SKM-1 treated with dmso at 0.1 percent for 144 hours (cell line): ENCODE measurements at regions not wholly inside any gene's neighbourhood (a gene's known extent, or its start where the extent isn't known, plus 50 kb on each side); places are given as distances from the start of the nearest gene placed in this dataset.
A peak's percentile ranks its signal among the peaks of the same experiment; 100 is the strongest.
"Not testable (repeated sequence)": the region's sequence is repeated elsewhere in the genome, so short reads cannot be mapped to it uniquely, and the experiment has no call there.

Source experiments
- DNase-seq: peaks from one replicate; lab custom pipeline; 2025; ENCODE audit not compliant: unreplicated experiment; lab: John Stamatoyannopoulos, UW

DNA sequence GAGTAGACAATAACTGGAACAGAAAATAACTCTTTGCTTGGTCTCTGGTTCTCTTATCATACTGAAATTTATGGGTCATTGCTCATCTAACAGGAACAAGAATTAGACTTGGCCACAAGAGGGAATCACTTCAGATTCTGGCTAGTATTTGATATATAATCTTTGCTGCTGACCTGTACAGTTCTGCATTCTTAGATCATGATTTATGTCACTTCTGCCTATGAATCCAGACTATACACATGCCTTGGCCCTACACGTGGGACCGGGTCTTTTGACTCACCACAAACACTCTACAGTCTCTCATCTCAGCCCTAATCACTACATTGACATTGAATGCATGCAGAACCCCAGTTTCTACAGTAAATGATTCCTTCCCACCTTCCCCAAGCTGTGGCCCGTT, 162.5 kb upstream of the SOX2 start:
- DNase-seq = no peak

DNA sequence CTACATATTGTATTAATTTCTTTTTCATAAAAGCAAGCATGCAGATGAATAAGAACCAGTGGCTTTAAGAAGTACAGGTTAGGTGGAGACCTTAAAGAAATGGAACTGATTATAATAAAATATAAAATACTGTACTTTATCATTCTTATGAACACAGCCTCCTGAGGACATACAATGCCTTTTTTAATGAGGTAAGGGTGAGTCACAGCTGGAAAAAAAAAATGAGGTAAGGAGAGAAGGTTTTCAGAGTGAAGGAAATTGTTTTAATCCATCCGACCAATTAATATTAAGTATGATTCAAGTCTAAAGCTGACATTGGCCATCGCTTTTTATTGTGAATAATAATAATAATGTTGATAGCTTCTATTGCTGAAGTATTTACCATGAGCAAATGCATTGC, 170.3 kb upstream of the SOX2 start:
- DNase-seq = no peak

DNA sequence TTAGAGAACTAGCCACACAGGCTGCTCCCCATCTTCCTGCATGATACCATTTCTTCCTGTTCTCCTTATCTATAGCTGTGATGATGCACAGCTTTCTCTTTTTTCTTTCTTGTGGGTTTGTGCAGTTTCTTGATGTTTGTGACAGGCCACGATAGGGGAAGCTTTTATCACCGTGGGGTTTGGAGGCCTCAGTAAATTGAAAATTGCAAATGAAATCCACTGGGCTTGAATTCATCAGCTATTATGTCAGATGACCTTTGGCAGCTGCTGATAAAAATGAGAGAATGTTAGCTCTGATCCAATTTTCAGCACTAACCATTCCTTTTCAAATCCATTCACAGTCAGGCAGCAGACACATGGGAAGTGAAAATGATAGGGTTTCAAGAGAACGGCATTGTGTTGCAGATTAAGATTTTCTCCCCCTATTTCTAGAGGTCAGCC, 176.9 kb upstream of the SOX2 start:
- DNase-seq = no peak

DNA sequence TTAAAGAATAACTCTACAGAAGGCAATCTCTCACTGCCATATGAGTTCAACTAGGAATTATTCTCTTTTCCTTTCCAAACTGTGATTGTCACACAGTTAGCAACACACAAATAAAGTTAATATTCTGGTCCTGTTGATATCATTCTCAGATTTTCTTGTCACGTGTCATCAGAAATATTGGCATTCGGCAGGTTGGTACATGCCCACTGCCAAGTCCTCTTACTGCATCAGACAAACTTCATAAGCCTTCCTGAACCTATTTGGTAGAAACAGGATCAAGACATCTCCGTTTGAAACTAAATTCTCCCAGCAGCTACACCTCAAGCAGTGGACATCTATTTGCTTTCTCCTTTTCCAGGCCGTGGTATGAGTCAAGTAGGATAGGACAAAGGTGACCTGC, 177.9 kb upstream of the SOX2 start:
- DNase-seq = no peak

DNA sequence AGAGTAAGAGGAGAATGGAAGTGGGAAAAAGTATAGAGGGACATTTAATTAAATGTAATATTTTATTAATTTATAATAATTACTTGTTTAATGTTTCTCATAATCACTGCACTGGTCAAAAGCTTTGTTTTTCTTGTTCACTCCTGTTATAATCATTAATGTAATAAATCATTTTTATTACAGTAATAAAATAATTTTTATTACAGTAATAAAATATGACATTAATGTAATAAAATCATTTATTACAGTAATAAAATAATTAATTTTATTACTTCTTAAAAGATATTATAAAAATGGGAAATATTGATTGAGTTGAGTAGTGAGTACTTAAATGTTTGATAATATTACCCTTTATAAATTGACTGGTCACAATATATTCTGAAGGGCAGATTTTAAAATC, 181.1 kb upstream of the SOX2 start:
- no peak for DNase-seq

DNA sequence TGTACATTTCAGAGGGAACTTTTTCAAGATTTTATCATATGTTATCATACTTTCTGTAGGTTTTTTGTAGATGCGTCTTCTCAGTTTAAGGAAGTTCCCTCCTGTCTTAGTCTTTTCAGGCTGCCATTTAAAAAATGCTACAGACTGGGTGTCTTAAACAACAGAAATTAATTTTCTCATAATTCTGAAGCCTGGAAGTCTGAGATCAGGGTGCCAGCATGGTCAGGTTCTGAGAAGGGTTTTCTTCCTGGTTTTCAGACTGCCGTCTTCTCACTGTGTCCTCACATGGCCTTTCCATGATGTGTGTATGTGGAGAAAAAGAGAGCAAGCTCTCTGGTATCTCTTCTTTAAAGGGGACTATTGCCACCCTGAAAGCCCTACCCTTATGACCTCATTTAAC, 189.9 kb upstream of the SOX2 start:
- DNase-seq = no peak

DNA sequence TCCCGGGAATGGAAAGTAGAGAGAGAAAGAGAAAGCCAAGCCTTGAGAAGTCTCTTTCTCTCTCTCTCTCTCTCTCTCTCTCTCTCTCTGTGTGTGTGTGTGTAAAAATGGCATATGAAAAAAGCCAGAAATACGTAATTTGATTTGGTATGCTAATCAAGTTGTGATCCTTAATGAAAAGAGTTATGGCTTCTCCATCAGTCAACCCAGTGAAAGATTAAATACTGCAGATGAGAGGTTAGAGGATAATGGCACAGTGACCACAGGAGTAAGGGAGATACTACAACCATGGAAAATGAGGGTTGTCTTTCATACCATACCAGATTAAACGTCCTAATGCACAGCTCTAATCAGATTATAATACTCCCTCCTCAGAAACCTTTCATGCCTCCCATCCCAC, 193.5 kb upstream of the SOX2 start:
- DNase-seq = no peak

DNA sequence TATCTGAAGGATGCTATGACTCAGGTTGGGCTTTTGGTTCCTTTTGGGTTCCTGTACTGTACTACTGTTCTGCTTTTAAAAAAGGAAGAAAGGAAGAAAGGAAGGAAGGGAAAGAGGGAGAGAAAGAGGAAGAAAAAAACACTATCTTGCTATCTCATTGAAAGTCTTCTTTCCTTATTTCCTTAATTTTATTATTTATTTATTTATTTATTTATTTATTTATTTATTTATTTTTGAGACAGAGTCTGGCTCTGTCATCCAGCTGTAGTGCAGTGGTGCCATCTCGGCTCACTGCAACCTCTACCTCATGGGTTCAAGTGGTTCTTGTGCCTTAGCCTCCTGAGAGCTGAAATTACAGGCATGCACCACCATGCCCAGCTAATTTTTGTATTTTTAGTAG, 198.9 kb upstream of the SOX2 start:
- DNase-seq = no peak

DNA sequence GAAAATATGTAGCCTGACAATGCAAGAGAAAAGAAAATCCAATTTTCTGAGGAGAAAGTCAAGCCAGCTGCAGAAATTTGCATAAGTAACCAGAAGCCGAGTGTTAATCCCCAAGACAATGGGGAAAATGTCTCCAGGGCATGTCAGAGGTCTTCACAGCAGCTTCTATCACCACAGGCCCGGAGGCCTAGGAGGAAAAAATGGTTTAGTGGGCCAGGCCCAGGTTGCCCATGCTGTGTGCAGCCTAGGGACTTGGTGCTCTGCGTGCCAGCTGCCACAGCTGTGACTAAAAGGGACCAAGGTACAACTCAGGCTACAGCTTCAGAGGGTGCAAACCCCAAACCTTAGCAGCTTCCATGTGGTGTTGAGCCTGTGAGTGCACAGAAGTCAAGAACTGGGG, 201.2 kb upstream of the SOX2 start:
- DNase-seq = no peak

DNA sequence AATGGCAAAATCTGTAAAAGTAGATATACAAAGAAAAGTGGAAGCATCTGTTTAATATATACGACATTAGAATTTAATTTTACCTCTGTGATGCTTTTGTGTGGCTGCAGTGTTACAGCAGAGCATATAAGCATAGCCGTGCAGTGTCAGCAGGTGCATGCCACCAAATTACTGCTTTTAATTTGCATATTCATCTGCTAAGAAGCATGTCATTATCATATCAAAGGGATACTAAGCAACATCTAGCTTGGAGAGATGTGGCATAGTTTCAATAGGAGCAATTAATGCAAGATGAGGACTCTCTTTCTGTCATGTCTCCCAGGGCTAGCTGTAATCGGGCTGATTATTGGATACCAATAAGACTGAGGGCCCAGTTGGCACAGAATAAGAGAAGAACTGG, 214.4 kb upstream of the SOX2 start:
- no peak for DNase-seq

DNA sequence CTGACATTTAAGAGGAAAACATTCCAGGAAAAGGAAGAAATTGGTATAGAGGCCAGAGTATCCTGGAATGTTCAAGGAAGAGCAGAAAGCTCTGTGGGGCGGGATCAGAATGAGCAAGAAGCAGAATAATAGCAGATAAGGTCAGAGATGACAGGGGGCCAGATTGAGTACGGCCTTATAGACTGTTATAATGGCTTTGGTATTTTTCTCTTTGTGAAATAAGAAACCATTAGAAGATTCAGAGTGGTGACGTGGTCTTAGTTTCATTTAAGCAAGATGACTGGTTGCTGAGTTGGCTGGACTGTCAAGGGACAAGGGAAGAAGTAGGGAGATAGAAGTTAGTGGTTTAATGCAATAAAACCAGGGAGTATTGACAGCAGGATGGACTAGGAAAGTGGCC, 218.3 kb upstream of the SOX2 start:
- no peak for DNase-seq

DNA sequence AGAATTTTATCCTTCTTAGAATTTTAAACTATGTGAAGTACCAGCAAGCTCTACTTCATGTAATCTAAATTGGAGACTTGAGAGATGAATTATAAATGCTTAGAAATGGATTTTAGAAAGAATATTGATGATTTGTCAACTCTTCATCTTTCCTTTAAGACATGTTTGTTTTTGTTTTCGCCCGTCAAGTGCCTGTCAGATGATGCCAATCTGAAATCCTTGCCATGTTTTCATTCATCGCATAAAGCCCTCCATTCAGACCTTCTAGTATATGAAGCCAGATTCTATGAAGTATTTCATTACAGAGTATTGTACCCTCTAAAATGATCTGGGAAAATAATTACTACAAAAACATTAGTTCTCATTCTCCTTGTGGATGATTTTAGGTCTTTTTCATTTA, 223.2 kb upstream of the SOX2 start:
- no peak for DNase-seq

DNA sequence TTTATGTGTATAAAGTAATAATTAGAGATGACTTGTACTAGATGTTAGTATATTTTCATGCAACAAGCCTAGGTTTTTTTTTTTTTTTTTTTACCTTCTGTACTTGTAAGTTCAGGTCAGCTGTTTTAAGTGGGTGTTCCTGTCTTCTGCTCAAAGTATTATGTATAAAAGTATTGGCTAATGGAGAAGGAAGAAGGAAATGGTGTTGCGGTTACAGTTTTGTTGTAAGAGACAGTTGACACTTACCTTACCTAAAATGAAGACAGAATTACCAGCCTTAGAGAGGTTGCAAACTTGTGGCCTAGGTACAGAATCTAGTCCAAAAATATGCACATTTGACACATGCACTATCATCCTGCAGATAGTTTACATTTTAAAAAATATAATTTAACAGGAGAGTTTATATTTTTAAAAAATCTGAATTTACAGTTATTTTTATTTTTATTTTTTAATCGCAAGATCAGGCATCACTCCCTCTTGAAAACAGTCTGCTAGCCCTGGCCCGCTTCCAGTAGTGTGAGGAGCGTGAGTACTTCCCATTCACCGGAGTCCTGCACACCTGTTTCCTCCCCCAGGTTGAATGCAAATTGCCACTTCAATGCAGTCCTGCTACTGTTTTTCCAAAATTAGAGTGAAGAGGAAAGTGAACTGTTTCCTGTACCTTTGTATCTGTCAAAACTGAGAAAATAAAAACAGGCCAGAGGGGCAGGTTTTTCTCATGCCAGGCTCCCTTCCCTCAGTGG, 224.3 kb upstream of the SOX2 start:
- DNase-seq = peak; percentile 45

DNA sequence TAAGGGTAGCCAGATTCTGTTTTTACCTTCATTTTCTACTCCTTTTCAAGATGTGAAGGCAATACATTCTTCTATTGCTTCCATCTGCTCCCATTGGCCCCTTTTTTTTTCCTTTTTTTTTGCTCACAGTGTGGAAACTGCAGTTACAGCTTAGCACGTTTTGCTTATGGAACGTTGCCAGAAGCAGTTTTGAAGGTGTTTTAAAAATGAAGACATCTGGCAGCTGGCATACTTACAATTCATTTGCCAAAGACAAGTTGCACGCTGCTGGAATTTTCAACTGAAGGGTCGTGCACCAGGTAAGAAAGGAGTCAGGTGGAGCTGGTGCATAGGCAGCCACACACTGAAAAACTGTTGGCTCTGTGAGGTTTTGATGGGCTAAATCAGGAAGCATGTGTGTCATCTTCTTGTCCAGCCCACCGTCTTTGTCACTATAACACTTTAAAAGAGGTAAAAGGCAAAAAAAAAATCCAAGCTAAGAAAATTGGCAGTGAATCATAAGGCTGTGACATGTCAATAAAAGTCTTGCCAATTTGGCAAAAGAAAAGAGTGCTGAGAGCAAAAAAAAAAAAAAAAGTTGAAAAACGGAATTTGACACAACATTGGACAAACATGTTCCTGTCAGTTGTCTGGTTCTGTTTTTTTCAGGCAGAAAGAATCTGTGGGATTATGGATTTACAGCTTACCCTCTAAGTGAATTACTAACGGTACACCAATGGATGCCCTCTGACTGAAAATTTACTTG, 225.4 kb upstream of the SOX2 start:
- no peak for DNase-seq

DNA sequence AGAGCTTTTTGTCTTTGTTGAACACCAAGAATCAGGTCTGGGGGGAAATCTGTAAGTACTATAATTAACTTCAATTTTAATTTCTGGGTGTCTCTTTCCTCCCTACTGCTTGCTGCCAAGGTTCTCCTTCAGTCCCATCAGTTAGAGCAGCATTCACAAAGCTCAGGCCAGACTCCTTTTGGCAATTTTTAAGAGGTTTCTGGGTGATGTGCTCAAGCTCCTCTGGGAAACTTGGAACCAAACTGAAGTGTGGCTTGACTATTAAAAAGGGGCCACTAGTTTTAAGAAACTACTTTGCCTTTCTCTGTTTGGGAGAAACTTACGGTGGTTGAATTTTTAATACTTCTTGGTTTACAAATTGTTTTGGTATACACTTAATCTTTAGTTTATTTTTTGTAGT, 227.7 kb upstream of the SOX2 start:
- no peak for DNase-seq

DNA sequence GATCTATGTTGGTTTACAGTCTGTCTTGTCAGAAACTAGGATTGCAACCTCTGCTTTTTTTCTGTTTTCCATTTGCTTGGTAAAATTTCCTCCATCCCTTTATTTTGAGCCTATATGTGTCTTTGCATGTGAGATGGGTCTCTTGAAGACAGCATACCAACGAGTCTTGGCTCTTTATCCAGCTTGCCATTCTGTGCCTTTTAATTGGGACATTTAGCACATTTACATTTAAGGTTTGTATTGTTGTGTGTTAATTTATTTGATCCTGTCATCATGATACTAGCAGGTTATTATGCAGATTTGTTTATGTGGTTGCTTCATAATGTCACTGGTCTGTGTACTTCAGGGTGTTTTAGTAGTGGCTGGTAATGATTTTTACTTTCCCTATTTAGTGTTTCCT, 236.6 kb upstream of the SOX2 start:
- not testable (repeated sequence) for DNase-seq

DNA sequence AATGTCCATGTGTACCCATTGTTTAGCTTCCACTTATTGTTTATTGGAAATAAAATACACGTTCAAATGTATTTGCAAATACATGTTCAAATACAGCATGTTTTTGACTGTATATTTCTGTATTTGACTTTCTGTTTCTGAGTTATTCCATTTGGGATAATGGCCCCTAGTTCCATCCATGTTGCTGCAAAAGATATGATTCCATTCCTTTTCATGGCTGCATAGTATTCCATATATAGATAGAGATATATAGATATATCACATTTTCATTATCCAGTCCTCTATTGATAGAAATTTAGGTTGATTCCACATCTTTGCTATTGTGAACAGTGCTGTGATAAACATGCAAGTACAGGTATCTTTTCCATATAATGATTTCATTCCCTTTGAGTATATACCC, 241.4 kb upstream of the SOX2 start:
- DNase-seq = no peak

DNA sequence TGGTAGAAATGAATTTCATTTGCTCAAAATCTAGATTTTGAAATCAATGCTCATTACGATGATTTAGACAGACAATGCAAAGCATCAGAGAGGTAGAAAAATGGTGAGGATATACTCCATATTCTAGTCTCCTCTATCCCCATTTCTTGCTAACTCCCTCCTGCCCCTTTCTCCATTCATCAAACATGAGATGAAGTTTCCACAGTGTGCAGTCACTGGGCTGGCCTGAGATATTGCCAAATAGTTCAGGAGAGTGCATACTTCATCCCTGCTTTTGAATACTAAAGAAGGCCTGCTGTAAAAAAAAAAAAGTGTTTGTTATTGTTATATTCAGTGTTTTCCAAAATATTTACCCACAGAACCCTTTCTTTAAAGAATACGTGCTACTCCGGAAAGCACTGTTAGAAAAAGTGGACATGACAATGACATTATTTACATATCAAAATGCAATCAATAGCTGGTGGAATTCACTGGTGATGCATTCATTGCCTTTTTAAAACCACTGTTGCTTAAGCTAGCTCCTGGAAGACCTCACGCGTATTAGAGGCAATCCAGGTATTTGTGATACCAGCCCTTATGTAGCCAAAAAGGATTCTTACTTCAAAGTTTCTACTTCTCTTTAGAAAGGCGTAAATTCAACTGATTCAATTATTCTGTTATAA, 247.6 kb upstream of the SOX2 start:
- DNase-seq = no peak

DNA sequence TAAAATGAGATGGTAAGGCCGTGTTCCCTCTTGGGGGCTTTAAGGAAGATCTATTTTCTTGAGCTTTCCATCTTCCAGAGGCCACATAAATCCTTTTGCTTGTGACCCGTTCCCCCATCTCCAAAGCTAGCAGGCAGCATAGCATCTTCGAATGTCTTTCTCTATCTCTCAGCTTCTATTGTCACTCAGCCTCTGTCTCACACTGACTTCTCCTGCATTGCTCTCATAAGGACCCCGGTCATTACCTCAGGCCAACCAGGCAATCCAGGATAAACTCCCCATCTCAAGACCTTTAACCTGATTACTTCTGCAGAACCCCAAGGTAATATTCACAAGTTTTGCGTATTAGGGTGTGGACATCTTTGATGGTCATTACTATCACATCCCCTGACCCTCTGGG, 250.3 kb upstream of the SOX2 start:
- no peak for DNase-seq

DNA sequence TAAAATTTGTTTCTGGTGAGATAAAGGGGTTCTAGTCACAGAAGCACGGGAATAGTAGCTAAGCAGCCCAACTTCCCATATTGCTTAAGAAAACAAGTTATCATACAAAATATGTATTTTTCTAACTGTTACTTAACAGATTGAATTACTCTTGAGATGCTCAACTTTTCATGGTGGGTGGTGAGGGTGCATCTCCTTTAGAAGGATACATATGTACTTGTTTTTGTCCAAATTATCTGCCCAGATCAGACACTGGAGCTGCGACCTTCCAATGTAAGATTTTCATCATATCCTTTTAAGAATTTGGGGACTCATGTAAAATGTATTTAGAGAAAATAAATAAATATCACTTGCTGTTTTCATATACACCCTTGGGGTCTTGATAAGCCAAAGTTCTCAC, 252.2 kb upstream of the SOX2 start:
- no peak for DNase-seq

DNA sequence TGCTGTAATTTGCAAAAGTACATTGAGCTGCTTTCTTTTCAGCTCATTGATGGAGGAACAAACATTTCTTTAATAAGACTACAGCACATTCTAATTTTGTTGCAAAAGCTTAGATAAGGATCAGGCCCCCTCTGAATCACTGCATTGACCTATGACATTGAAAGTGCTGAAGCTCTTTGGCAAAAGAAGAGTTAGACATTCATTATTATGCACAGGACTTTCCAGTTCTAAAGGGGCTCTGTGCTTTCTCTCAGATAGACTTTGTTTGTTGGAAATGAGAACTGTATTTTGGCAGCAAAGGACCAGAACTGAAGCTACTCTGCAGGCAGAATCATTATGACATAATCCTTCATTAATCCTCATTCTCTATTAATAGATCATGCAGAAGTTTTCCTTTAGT, 252.9 kb upstream of the SOX2 start:
- no peak for DNase-seq

DNA sequence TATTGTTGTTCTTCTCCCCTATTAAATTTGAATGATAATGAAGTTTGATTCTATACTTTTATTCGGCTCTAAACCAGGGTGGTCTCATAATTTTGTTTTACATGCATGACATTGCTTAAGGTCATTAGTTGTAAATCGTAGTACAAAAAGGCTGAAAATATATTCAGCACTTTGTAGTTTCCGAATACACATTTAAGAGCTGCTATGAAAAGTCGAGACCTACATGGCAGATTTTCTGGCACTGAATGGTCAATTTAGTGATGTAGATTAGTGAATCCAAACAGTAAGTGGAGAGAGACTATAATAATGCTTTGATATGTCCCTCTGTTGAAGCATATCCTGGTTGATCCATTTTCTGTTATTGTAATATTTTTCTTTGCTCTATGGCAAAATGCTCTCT, 254.0 kb upstream of the SOX2 start:
- DNase-seq = no peak
